Activated CD4-positive, alpha-beta T cell treated with anti-CD3 and anti-CD28 coated beads, Interleukin-2, amount 50 U/mL, for 48 hours (primary cell): ENCODE measurements at regions not wholly inside any gene's neighbourhood (a gene's known extent, or its start where the extent isn't known, plus 50 kb on each side); places are given as distances from the start of the nearest gene placed in this dataset.
"Not testable (repeated sequence)": the region's sequence is repeated elsewhere in the genome, so short reads cannot be mapped to it uniquely, and the experiment has no call there.

Experiments used
- DNase-seq, 2 experiments: peaks; one replicate each; pipeline ENCODE4 v3.0.0-alpha.2; 2020

DNA sequence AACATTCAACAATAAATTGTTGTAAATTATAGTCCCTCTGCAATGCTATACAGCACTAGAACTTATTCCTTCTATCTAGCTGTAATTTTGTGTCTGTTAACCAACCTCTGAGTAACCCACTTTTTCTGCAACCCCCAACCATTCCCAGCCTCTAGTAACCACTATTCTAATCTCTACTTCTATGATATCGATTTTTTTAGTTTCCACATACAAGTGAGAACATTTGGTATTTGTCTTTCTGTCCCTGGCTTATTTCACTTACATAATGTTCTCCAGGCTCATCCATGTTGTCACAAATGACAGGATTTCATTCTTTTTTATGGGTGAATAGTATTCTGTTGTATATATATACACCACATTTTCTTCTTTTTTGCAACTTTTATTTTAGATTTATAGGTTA, 147.6 kb downstream of the MAIP1 start:
- DNase-seq: no peak

DNA sequence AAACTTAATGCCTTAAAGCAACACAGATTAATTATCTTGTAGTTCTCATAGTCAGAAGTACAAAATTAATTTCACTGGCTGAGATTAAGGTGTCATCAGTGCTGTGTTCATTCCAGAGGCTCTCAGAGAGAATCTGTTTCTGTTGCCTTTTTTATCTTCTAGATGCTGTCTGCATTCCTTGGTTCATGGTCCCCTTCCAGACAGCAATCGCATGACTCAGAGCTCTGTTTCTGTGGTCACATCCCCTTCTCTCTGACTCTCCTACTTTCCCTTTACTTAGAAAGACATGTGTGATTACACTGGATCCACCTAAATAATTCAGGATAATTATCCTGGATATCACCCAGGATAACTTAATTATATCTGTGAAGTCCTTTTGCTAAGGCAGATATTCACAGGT, 148.6 kb downstream of the MAIP1 start:
- DNase-seq: no peak

DNA sequence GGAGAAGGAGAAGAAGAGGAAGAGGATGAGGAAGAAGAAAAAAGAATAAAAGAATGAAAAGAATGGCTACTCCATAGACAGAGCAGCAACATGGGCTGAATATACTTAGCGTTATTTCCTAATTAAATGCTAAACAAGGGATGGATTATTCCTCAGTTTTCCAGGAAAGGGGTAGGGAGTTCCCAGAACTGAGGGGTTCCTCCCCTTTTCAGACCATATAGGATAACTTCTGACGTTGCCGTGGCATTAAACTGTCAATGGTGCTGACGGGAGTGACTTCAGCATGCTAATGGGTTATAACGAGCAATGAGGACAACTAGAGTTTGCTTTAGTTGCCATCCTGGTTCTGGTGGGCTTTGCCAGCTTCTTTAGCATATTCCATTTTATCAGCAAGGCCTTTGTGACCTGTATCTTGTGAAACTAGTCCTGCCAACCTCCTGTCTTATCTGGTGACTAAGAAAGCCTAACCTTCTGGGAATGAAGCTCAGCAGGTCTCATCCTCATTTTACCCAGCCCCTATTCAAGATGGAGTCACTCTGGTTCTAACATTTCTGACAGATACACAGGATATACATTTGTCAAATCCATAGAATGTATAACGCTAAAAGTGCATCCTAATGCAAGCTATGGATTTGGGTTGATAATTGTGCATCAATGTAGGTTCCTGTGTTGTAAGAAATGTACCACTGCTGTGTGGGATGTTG, 152.3 kb downstream of the MAIP1 start:
- DNase-seq: no peak

DNA sequence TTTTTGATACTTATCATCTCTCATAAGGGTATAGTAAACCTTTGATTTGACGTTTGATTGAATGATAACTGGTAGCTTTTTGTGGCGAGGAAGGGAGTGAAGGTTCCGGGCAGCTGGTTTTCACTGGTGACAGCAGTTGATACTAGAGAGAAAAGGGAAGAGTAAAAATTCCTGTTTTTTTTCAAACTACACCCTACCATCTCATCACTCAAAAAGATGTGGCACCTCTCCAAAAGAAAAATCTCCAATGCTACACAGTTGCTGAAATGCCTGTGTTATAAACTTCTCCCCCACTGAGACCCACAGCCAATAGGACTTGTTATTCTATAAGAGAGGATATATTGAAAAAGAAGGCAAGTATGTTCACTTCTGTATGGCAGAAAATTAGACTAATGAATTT, 154.0 kb downstream of the MAIP1 start:
- DNase-seq: no peak

DNA sequence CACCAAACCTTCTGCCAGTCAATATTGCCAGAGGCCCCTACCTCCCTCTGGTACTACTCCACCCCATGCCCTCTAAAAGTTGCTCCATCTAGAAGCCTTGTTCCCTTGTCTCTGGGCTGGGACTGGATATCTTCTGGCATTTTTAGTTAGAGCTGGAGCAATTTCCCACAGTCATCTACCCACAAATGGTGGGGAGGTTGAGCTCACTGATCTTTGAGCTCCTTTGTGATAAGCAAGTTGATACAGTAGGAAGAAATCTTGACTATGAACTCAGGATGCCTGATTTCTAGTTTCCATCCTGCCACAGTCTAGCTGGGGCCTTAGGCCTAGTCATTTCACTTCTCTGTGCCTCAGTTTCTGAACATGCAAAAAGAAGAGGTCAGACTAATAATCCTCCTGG, 155.0 kb downstream of the MAIP1 start:
- DNase-seq: no peak

DNA sequence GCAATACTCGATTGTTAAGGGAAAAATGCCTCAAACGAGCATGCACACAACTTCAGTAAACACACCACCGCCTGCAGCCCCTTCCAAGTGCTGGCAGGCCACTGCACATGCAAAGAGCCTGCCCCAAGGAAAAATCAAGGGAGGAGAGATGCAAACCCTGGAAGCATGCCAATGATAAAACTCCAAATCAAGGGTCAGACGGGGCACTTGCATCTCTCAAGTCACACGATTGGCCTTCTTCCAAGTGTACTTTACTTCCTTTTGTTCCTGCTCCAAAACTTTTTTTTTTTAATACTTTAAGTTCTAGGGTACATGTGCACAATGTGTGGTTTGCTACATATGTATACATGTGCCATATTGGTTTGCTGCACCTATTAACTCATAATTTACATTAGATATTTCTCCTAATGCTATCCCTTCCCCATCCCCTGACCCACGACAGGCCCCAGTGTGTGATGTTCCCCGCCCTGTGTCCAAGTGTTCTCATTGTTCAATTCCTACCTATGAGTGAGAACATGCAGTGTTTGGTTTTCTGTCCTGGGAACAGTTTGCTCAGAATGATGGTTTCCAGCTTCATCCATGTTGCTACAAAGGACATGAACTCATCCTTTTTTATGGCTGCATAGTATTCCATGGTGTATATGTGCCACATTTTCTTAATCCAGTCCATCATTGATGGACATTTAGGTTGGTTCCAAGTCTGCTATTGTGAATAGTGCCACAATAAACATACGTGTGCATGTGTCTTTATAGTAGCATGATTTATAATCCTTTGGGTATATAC, 157.8 kb downstream of the MAIP1 start:
- not testable (repeated sequence) for DNase-seq

DNA sequence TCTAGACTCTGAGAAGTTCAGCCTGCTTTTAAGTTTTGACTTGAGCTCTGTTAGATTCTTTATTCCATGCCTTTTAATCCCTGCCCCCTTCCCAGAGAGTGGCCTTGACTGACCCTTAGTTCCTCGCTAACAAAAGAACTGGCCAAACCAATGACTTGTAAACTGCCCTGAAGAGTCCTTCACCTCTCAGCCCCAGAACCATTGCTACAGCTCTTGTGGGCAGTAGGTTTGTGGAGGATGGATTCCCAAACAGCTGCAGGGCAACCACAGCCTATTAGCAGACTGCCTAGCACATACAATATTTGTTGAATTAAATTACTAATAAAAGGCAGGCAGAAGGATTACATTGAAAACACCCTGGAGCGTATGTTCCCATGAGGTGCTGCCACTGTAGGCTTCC, 163.9 kb downstream of the MAIP1 start:
- DNase-seq: no peak

DNA sequence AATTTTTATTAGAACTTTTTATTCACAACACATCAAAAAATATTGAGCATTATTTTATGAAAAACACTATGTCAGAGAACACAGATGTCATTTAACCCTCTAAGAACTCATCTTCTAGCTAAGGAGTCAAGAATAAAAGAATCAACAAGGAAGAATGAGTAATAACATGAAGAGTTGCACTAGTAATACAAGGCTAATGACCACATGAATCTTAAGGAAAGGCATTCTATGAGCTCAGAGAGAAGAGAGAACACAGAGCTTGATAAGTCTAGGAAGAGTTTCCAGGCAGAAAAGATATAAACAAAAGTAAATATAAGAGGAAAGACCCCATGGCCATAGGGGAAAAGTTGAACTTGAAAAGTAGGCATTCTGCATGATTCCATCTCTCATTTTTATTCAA, 166.5 kb downstream of the MAIP1 start:
- no peak for DNase-seq

DNA sequence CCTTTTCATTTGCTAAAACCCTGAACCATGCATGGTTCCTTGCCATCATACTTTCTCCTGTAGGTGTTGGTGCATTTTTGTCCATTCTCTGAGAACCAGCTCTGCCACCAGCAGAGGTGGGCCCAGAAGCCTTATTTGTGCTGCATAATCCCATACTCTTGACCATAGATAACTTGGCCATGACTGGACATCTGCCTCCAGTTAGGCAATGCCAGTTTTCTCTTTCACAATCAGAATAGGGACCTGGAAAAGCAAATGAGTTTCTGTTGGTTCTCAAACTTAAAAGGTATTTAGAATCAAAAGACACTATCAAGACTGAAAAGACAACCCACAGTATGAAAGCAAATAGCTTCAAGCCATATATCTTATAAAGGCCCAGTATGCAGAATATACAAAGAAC, 167.3 kb downstream of the MAIP1 start:
- no peak for DNase-seq

DNA sequence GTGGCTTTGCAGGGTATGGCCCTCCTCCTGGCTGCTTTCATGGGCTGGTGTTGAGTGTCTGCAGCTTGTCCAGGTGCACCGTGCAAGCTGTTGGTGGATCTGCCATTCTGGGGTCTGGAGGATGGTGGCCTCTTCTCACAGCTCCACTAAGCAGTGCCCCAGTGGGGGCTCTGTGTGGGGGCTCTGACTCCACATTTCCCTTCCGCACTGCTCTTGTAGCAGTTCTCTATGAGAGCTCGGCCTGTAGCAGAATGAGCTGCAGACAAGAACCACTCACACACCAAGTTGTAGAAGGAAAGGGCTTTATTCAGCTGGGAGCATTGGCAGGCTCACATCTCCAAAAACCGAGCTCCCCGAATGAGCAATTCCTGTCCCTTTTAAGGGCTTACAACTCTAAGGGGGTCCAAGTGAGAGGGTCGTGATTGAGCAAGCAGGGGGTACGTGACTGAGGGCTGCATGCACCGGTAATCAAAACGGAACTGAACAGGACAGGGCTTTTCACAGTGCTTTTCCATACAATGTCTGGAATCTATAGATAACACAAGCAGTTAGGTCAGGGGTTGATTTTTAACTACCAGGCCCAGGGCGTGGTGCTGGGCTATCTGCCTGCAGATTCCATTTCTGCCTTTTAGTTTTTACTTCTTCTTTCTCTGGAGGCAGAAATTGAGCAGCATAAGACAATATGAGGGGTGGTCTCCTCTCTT, 169.4 kb downstream of the MAIP1 start:
- DNase-seq: not testable (repeated sequence)

DNA sequence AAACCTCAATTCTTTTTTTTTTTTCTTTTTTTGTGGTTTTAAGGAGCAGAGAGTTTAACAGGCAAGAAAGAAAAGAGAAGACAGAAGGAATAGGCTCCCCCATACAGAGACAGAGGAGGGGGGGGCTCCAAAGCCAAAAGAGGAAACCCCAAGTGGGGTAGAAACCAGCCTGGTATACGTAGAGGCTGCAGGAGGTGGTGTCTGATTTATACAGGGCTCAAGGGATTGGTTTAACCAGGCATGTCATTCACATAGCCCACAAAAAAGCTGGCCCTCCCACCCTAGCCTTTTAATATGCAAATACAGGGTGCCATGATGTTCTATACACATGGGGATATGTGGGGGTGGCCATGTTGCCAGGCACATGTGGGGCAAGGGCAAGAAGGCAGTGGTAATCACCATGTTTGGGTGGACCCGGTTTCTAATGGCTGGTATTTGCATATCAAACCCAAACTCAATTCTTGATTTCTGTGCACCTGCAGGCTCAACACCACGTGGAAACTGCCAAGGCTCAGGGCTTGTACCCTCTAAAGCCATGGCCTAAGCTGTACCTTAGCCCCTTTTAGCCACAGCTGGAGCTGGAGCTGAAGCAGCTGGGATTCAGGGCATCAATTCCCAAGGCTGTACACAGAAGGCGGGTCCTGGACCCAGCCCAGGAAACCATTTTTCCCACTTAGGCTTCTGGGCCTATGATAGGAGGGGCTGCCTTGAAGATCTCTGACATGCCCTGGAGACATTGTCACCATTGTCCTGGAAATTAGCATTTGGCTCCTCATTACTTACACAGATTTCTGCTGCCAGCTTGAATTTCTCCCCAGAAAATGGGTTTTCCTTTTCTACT, 170.3 kb downstream of the MAIP1 start:
- no peak for DNase-seq

DNA sequence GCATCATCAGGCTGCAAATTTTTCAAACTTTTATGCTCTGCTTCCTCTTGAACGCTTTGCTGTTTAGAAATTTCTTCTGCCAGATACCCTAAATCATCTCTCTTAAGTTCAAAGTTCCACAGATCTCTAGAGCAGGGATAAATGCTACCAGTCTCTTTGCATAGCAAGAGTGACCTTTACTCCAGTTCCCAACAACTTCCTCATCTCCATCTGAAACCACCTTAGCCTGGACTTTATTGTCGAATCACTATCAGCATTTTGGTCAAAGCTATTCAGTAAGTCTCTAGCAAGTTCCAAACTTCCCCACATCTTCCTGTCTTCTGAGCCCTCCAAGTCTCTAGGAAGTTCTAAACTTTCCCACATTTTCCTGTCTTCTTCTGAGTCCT, 170.9 kb downstream of the MAIP1 start:
- not testable (repeated sequence) for DNase-seq

DNA sequence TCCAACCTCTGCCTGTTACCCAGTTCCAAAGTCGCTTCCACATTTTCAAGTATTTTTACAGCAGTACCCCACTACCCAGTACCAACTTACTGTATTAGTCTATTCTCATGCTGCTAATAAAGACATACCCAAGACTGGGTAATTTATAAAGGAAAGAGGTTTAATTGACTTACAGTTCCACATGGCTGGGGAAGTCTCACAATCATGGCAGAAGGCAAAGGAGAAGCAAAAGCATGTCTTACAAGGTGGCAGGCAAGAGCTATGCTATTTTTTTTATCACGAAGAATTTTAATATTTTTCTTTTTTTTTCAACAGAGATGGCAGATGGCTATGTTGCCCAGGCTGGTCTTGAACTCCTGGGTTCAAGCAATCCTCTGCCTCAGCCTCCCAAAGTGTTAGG, 171.3 kb downstream of the MAIP1 start:
- DNase-seq: not testable (repeated sequence)

DNA sequence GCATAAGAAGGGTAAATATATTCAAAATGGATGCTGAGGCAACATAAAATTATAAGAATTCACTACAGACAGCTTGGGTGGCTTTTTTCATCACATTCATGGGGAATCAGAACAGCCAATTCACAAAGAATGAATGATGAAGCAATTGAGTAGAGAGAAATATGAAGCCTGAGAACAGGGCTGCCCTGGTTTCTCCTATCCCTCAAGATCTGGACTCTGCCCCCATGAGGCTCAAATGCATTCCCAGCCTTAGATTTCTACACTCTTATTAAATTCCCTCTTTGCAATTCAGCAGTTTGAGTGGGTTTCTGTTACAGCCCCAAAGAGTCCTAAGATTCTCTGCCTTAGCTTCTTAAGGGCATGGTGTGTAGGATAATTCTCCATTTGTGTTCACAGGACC, 172.5 kb downstream of the MAIP1 start:
- DNase-seq: no peak

DNA sequence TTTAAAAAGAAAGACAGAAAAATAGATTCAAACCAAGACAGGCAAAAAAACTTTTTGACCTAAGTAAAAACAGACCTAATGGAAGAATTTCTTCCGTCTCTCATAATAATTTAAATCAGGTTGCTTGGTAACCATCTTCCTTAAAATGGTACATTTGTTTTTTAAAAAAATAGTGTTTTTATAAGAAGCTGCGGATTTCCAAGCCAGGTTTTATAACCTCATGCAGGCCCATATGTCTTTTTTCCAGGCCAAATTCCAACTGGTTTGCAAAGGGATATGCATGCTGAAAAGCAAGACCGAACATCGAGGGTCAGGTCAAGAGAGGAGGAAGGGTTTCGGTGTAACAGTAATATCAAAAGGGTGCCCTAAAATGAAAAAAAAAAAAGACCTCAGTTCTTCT, 172.9 kb downstream of the MAIP1 start:
- no peak for DNase-seq

DNA sequence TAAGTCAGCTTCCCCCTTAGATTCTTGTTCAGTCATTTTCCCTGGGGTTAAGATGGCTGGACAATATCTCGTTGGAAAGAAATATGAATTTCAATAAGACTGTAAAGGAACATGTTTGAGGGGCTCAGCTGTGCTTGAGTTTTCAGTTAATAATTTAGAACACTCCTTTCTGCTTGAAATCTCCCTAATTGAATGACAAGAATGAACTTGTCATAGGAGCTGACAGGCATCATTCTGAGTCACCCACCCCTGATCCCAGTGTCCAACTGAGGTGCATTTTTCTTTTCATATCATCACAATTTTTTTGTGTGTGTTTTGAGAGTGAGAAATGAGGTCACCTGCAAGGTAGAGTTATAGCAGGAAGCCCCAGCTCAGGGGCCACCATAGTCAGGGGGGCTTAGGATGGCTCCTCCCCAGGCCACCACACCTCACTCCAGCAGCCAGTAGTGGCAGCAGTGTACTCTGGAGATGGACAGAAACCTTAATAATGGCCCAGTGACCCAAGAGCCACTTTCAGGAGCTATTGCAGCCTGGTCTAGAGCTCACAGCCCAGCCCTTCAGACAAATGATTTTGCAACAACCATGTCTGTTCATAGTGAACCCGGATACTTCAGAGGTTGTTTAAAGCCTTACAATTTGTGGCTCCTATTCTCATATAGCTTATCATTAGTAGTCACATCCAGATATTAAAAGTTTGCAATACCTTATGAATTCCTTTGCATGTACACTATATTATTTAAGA, 174.5 kb downstream of the MAIP1 start:
- DNase-seq: no peak

DNA sequence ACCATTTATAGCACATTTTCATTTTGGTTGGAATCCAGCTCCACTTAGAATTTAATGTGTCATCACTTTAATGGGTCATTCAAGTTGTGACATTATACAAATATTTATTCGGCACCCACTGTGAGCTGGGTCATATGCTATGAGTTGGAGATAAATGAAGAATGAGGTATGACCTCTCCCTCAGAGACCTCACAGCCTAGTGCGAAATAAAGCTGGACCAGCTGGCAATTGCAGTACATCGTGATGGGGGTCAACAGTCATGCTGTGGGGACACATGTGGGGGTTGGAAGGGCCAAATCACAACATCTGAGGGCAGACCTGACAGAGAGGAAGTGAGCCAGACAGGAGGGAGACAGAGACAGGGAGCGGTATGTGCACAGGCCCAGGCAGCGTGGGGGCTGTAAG, 175.4 kb downstream of the MAIP1 start:
- DNase-seq: no peak

DNA sequence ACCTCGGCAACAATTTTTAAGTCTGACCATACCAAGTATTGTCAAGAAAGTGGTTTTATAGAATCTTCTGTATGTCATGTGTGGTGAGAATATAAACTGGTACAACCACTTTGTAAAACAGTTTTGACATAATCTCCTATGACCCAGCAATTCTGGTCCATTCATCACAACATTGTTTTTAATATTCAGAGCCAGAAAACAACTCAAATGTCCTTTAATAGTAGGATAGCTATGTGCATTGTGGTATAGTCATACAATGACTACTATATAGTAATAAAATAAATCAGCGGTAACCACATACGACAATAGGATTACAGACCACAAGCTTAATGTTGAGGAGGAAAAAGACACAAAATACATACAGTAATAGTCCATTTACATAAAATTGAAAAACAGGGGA, 175.2 kb upstream of the SPATS2L start:
- DNase-seq: no peak

DNA sequence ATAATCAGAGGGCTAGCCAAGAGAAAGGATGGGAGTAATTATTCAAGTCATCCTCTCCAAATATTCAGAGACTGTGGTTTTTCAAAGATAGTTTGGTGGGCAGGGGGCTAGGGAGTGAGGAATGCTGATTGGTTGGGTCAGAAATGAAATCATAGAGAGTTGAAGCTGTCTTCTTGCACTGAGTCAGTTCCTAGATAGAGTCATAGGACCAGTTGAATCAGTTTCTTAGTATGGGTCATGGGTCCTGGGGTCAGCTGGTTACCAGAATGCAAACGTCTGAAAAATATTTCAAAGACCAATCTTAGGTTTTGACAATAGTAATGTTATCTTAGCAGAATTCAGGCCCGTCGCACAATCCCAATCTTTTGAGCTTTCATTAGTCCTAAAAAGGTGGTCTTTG, 171.4 kb upstream of the SPATS2L start:
- DNase-seq: no peak

DNA sequence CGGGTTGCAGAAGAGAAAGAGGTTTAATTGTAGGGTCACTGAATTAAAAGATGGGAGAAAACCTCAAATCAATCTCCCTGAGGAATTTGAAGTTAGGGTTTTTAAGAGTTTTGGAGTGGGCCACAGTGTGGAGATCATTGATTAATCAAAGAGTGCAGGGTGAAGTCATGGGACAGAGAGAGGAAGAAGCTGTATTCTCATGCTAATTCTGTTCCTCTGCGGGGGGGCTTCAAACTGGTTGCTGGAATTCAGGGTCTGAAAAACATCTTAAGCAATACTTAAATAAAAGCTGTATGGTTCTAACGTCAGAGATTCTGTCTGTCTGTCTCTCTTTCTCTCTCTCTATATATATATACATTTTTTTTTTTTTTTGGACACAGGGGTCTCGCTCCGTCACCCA, 169.8 kb upstream of the SPATS2L start:
- DNase-seq: no peak

DNA sequence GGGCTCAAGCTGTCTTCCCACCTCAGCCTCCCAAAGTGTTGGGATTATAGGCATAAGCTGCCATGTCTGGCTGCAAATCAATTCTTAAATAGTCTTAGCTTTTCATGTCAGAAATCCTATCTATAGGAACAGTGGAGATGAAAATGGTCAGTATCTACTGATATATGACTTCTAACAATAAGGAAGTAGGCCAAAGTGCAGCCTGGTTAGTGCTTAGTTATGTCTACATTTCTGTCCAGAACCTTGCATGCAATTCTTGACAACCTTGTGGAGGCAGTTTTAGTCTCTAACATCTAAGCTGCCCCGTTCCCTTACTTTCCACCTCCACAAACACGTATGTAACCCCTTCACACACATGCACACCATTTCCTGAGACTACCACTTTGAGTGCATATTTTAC, 169.2 kb upstream of the SPATS2L start:
- no peak for DNase-seq

DNA sequence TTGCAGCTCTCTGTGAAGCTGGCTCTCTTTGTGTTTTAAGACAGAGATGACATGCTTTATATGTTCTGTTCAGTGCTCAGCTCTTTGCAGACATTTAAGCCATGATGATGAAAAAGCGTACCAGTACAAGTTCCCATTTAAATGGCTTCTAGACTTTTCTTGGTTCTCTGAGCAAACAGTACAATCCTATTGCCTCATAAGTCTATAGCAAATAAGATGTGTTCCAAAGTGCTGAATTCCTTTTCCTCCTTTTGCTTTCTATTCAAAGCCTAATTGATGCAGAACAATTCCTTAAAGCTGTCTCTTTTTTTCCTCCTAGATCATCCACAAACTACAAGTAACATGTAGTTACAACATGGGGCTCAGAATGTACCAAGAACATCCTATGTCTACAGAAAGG, 168.8 kb upstream of the SPATS2L start:
- DNase-seq: no peak
